ENCODE measurements at regions not wholly inside any gene's neighbourhood (a gene's known extent, or its start where the extent isn't known, plus 50 kb on each side); places are given as distances from the start of the nearest gene placed in this dataset.
"Not testable (repeated sequence)": the region's sequence is repeated elsewhere in the genome, so short reads cannot be mapped to it uniquely, and the experiment has no call there.

DNA sequence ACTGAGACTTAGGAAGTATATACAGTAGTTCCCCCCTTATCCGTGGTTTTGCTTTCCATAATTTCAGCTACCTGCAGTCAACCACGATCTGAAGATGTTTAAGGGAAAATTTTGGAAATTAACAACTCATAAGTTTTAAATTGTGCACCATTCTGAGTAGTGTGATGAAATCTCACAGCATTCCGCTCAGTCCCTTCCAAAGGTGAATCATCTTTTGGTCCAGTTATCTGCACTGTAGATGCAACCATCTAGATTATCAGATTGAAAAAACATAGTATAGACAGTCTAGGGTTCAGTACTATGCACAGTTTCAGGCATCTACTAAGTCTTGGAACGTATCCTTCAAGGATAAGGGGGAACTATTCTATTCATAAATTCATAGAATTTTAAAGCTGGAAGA is 109.0 kb downstream of the ANXA3 start:
- WGBS, 2 donors, result 83 to 93% methylated on average over 4 of the region's 4 CpGs
- H3K4me1 ChIP-seq, result peaks cover 0 to 7% (median 0%) of the 10 kb centered on the region in 3 donors
- intact Hi-C loops (cut with DNase I), result no loop called here
- FAIRE-seq (no peak), ATAC-seq (no peak), DNase-seq (no peak)
- no peaks in the 10 kb centered on the region for H3K9me3 ChIP-seq
- no peaks in the 10 kb centered on the region for H3K36me3 ChIP-seq
- TF ChIP-seq CTCF (IDR thresholded peaks at IDR 0.05), result no peak
- no peaks in the 10 kb centered on the region for H3K27me3 ChIP-seq
- H3K4me3 ChIP-seq, result no peak overlapping the region
- no peak overlapping the region for H3K27ac ChIP-seq

GRCh38 chr4:78661086-78661690 is 109.6 kb downstream of the ANXA3 start:
- Histone ChIP-seq H3K36me3 (no peaks in the 10 kb centered on the region), H3K4me1 (peaks cover 0 to 7% (median 0%) of the 10 kb centered on the region in 3 donors), H3K27ac (peak overlapping the region in 2 of 4 donors; percentile 1 to 9), H3K4me3 (no peak overlapping the region), H3K27me3 (no peaks in the 10 kb centered on the region), H3K9me3 (no peaks in the 10 kb centered on the region)
- TF ChIP-seq CTCF (IDR thresholded peaks at IDR 0.05), result no peak
- FAIRE-seq (no peak), ATAC-seq (no peak), DNase-seq (no peak)
- WGBS, 2 donors, result 92 to 93% methylated on average over 3 of the region's 3 CpGs
- intact Hi-C loops (cut with DNase I), result no loop called here

DNA sequence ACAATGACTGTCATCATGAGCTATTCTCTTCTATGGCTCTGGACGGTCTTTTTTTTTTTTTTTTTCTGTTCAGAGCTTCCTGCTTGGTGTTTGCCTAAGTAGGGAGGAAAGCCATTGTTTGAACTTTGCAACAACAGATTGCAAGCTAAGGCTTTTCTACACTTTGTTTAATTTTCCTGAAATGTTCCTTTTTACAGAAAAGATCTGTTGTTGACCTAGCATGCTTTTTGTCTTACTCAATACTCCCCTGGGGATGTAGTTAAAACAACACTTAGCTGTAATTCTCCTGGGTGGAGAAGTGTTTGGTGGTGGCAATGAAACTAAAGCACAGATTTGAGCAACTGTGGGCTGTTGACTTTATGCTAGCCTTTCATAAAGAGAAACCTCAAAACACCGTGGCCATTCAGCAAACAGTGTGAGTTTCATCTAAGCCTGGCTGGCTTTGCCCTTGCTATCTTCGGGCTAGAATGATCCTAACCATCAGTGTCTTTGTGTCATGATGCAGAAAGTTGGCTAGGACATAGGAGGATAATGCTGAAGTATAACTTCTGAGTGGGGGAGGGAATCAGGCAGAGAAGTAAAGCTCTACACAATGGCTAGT is 110.5 kb downstream of the ANXA3 start:
- TF ChIP-seq CTCF (IDR thresholded peaks at IDR 0.05), result no peak
- peak in 3 of 4 donors; percentile 63 to 66 (median 65) for ATAC-seq
- no peak overlapping the region for H3K4me3 ChIP-seq
- DNase-seq, result no peak
- no peaks in the 10 kb centered on the region for H3K36me3 ChIP-seq
- no peaks in the 10 kb centered on the region for H3K27me3 ChIP-seq
- H3K27ac ChIP-seq, result peak overlapping the region in 2 of 4 donors; percentile 1 to 9
- no peaks in the 10 kb centered on the region for H3K9me3 ChIP-seq
- H3K4me1 ChIP-seq, result peaks cover 0 to 7% (median 0%) of the 10 kb centered on the region in 3 donors
- intact Hi-C loops (cut with DNase I), result no loop called here
- WGBS, 2 donors, result 30 to 39% methylated on average over 3 of the region's 3 CpGs
- no peak for FAIRE-seq

DNA sequence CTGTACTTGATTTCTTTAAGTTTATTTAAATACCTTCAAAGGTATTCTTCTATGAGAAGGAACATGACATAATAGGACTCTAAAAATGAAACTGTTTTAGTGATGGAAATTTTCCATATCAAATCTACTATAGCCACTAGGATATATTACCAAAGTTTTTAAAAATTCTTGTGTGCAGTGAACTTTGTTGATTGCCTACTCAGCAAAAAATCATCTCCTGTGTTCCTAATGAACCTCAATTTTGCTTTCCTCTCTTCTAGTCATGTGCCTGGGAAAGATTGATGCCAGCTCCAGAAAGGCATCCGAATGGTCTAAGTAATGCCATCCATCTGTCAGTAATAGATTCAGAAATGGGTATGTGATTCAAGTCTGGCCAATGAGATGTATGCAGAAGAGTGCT is 111.1 kb downstream of the ANXA3 start:
- TF ChIP-seq CTCF (IDR thresholded peaks at IDR 0.05), result no peak
- ATAC-seq (no peak), DNase-seq (no peak), FAIRE-seq (no peak)
- no peak overlapping the region for H3K4me3 ChIP-seq
- H3K36me3 ChIP-seq, result no peaks in the 10 kb centered on the region
- WGBS, 2 donors, result 85 to 94% methylated on average over 1 of the region's 1 CpG
- H3K4me1 ChIP-seq, result peaks cover 0 to 7% (median 0%) of the 10 kb centered on the region in 3 donors
- no peaks in the 10 kb centered on the region for H3K27me3 ChIP-seq
- intact Hi-C loops (cut with DNase I), result no loop called here
- H3K27ac ChIP-seq, result peak overlapping the region in 1 of 4 donors; percentile 7
- H3K9me3 ChIP-seq, result no peaks in the 10 kb centered on the region

- H3K9me3 ChIP-seq; H3K27ac ChIP-seq; DNase-seq; H3K4me1 ChIP-seq; intact Hi-C loops (cut with DNase I); H3K36me3 ChIP-seq; FAIRE-seq; ATAC-seq; H3K4me3 ChIP-seq; H3K27me3 ChIP-seq: not testable (repeated sequence)
- 91 to 93% methylated on average over 5 of the region's 5 CpGs for WGBS, 2 donors
These were observed 111.9 kb upstream of the BMP2K start for GRCh38 chr4:78664296-78664695.
